Smooth muscle cell (in vitro differentiated cells): ENCODE measurements at regions not wholly inside any gene's neighbourhood (a gene's known extent, or its start where the extent isn't known, plus 50 kb on each side); places are given as distances from the start of the nearest gene placed in this dataset.

Source experiments
- DNase-seq: peaks from one replicate; lab custom pipeline; 2025; ENCODE audit not compliant: unreplicated experiment; lab: John Stamatoyannopoulos, UW
- H2AFZ ChIP-seq: fragments of 200-600 bp; sonication (generic); 2 replicates; pipeline ENCODE4 v1.6.0; 2016; ENCODE audit warnings: antibody characterized with exemption, low read depth, mild to moderate bottlenecking
- H3F3A ChIP-seq: fragments of 200-600 bp; sonication (generic); 2 replicates; pipeline ENCODE4 v1.6.0; 2017; ENCODE audit warnings: antibody characterized with exemption, low read depth
- H3K27ac ChIP-seq: fragments of 200-600 bp; sonication (generic); 2 replicates; pipeline ENCODE4 v1.5.1; 2016; ENCODE audit warnings: low read depth, mild to moderate bottlenecking
- H3K27me3 ChIP-seq: fragments of 200-600 bp; sonication (generic); 2 replicates; pipeline ENCODE4 v1.6.1; 2016; ENCODE audit warnings: low read depth, mild to moderate bottlenecking
- H3K36me3 ChIP-seq: fragments of 200-600 bp; sonication (generic); 2 replicates; pipeline ENCODE4 v1.5.1; 2016; ENCODE audit warnings: low read depth
- H3K4me1 ChIP-seq: fragments of 200-600 bp; sonication (generic); 2 replicates; pipeline ENCODE4 v1.5.1; 2016; ENCODE audit warnings: low read depth
- H3K4me2 ChIP-seq: fragments of 200-600 bp; sonication (generic); 2 replicates; pipeline ENCODE4 v1.6.0; 2016; ENCODE audit warnings: mild to moderate bottlenecking
- H3K4me3 ChIP-seq: fragments of 200-600 bp; sonication (generic); 2 replicates; pipeline ENCODE4 v1.5.1; 2016; ENCODE audit warnings: mild to moderate bottlenecking
- H3K79me2 ChIP-seq: fragments of 200-600 bp; sonication (generic); 2 replicates; pipeline ENCODE4 v1.6.0; 2016; ENCODE audit warnings: low read depth, mild to moderate bottlenecking
- H3K9ac ChIP-seq: fragments of 200-600 bp; sonication (generic); 2 replicates; pipeline ENCODE4 v1.6.0; 2016; ENCODE audit warnings: low read depth
- H3K9me3 ChIP-seq: fragments of 200-600 bp; sonication (generic); replicated peaks from 2 replicates; pipeline ENCODE4 v1.5.1; 2016; ENCODE audit warnings: low read depth
- H4K20me1 ChIP-seq: fragments of 200-600 bp; sonication (generic); 2 replicates; pipeline ENCODE4 v1.6.0; 2016; ENCODE audit warnings: low read depth
- WGBS: methylation state at CpG from one replicate; pipeline ENCODE4 v1.1.7; 2016; ENCODE audit warnings: low lambda C conversion rate; 5-methylcytosine and 5-hydroxymethylcytosine counted together
- TF ChIP-seq, protein P1 (sequence below): fragments of 200-600 bp; sonication (generic); IDR thresholded peaks from 2 replicates; pipeline ENCODE4 v1.5.1; 2017; ENCODE audit warnings: borderline replicate concordance, mild to moderate bottlenecking, antibody characterized with exemption; ENCODE audit not compliant: insufficient read depth, poor library complexity, severe bottlenecking

- no peaks in the 10 kb centered on the region for H3F3A ChIP-seq
- no peak overlapping the region for H2AFZ ChIP-seq
- no peaks in the 10 kb centered on the region for H3K36me3 ChIP-seq
- no peak overlapping the region for H3K4me3 ChIP-seq
- no peak overlapping the region for H3K27ac ChIP-seq
- no peaks in the 10 kb centered on the region for H3K9me3 ChIP-seq
- WGBS, result 94% methylated on average over 5 of the region's 5 CpGs
- H3K9ac ChIP-seq, result no peak overlapping the region
- H4K20me1 ChIP-seq, result no peaks in the 10 kb centered on the region
- no peak overlapping the region for H3K4me2 ChIP-seq
- TF ChIP-seq, protein P1, sequence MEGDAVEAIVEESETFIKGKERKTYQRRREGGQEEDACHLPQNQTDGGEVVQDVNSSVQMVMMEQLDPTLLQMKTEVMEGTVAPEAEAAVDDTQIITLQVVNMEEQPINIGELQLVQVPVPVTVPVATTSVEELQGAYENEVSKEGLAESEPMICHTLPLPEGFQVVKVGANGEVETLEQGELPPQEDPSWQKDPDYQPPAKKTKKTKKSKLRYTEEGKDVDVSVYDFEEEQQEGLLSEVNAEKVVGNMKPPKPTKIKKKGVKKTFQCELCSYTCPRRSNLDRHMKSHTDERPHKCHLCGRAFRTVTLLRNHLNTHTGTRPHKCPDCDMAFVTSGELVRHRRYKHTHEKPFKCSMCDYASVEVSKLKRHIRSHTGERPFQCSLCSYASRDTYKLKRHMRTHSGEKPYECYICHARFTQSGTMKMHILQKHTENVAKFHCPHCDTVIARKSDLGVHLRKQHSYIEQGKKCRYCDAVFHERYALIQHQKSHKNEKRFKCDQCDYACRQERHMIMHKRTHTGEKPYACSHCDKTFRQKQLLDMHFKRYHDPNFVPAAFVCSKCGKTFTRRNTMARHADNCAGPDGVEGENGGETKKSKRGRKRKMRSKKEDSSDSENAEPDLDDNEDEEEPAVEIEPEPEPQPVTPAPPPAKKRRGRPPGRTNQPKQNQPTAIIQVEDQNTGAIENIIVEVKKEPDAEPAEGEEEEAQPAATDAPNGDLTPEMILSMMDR, result no peak
- no peaks in the 10 kb centered on the region for H3K79me2 ChIP-seq
- peaks cover 23% of the 10 kb centered on the region for H3K27me3 ChIP-seq
- peaks cover 5% of the 10 kb centered on the region for H3K4me1 ChIP-seq
- no peak for DNase-seq
These were observed 61.3 kb upstream of the ID3 start for GRCh38 chr1:23620605-23621004.

DNA sequence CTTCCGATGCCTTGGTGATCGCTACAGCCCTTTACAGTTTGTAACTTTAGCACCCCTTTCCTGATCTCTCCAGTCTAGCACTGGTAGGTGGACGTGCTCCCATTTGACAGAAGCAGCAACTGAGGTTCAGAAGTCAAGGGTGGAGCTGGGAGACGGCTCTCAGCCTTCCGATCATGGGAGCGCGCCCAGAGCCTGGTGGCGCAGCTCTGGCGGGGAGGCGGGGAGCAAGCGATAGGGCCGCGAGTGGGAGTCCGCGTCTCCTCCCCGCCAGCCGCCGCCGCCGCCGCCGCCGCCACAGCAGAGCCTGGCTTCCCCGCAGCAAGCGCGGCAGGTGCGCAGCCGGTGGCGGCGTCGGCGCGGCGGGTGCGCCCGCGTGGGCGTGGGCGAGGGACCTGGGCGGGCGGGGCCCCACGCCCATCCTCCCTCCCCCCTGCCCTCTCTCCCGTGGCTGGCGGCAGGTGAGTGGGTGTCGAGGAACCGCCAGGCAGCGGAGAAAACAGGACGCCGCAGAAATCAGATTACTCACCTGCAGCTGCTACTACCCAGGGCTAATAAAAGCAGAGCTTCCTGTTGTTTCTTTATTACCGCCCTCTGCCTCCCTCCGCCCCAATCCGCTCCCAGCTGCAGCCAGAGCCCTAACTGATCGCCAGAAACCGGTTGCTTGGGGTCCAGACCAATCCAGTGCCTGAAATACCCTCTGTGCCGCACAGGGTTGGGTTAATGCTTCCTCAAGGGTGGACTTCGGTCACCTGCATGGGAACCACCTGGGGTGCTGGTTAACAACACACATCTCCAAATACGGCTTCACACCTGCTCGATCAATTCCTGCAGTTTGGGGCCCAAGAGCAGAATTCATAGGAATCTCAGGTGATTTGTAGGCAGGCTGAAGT, 60.2 kb upstream of the ID3 start:
- peak overlapping the region; percentile 17 for H3K4me3 ChIP-seq
- no peaks in the 10 kb centered on the region for H4K20me1 ChIP-seq
- no peaks in the 10 kb centered on the region for H3K79me2 ChIP-seq
- peak overlapping the region; percentile 69 for H3K4me2 ChIP-seq
- WGBS, result 27% methylated on average over 17 of the region's 58 CpGs
- no peaks in the 10 kb centered on the region for H3F3A ChIP-seq
- TF ChIP-seq, protein P1, result no peak
- no peak overlapping the region for H3K27ac ChIP-seq
- H3K36me3 ChIP-seq, result no peaks in the 10 kb centered on the region
- peaks cover 5% of the 10 kb centered on the region for H3K4me1 ChIP-seq
- H3K27me3 ChIP-seq, result peaks cover 23% of the 10 kb centered on the region
- no peak for DNase-seq
- no peak overlapping the region for H2AFZ ChIP-seq
- H3K9me3 ChIP-seq, result no peaks in the 10 kb centered on the region
- no peak overlapping the region for H3K9ac ChIP-seq

GRCh38 chr1:23618586-23619083, 59.3 kb upstream of the ID3 start:
- H3F3A ChIP-seq, result no peaks in the 10 kb centered on the region
- no peaks in the 10 kb centered on the region for H4K20me1 ChIP-seq
- no peak overlapping the region for H3K4me2 ChIP-seq
- no peak overlapping the region for H3K27ac ChIP-seq
- H3K36me3 ChIP-seq, result no peaks in the 10 kb centered on the region
- TF ChIP-seq, protein P1, result no peak
- no peaks in the 10 kb centered on the region for H3K9me3 ChIP-seq
- H3K9ac ChIP-seq, result no peak overlapping the region
- H3K27me3 ChIP-seq, result peaks cover 23% of the 10 kb centered on the region
- H3K4me1 ChIP-seq, result peaks cover 5% of the 10 kb centered on the region
- no peak overlapping the region for H3K4me3 ChIP-seq
- no peak overlapping the region for H2AFZ ChIP-seq
- DNase-seq, result no peak
- no peaks in the 10 kb centered on the region for H3K79me2 ChIP-seq
- WGBS, result 82% methylated on average over 7 of the region's 7 CpGs

- WGBS, result 54% methylated on average over 8 of the region's 8 CpGs
- Histone ChIP-seq H3K9ac (no peak overlapping the region), H2AFZ (no peak overlapping the region), H3K27me3 (peaks cover 23% of the 10 kb centered on the region), H3K4me1 (peaks cover 5% of the 10 kb centered on the region), H3K27ac (no peak overlapping the region), H3K79me2 (no peaks in the 10 kb centered on the region), H3K36me3 (no peaks in the 10 kb centered on the region), H3K4me2 (no peak overlapping the region), H3K4me3 (no peak overlapping the region), H3K9me3 (no peaks in the 10 kb centered on the region), H3F3A (no peaks in the 10 kb centered on the region), H4K20me1 (no peaks in the 10 kb centered on the region)
- TF ChIP-seq, protein P1, result no peak
- DNase-seq, result no peak
These were observed 57.8 kb upstream of the ID3 start for GRCh38 chr1:23617084-23617521.
